Right lobe of liver (tissue), 6 donors: ENCODE measurements at regions not wholly inside any gene's neighbourhood (a gene's known extent, or its start where the extent isn't known, plus 50 kb on each side); places are given as distances from the start of the nearest gene placed in this dataset.

Experiments used
- ATAC-seq, 4 donors: fragments of 200-7000 bp; cut with Tn5 transposase; one replicate each; pipeline ENCODE4 v1.9.1; 2020; ENCODE audit warnings: mild to moderate bottlenecking in 4 of 4, moderate library complexity in 4 of 4
- DNase-seq, 3 donors: peaks; one replicate each; pipeline ENCODE4 v3.0.0-alpha.2; 2020
- H3K27ac ChIP-seq, 3 donors: fragments of 200-600 bp; one replicate each; pipeline ENCODE4 v1.8.0; 2022
- H3K27me3 ChIP-seq, 2 donors: fragments of 200-600 bp; one replicate each; pipeline ENCODE4 v1.8.0; 2022
- H3K36me3 ChIP-seq, 4 donors: fragments of 200-600 bp; sonication (generic) in 1 of 4; one replicate each; pipeline versions ENCODE4 v1.5.1 to v1.8.0; 2017 to 2022; ENCODE audit warnings: control low read depth in 1 of 4
- H3K4me1 ChIP-seq, 4 donors: fragments of 200-600 bp; sonication (generic) in 1 of 4; one replicate each; pipeline versions ENCODE4 v1.5.1 to v1.8.0; 2017 to 2022; ENCODE audit warnings: control low read depth in 1 of 4
- H3K4me3 ChIP-seq, 3 donors: fragments of 200-600 bp; one replicate each; pipeline ENCODE4 v1.8.0; 2022
- H3K9me3 ChIP-seq, 4 donors: fragments of 200-600 bp; sonication (generic) in 1 of 4; one replicate each; pipeline versions ENCODE4 v1.5.1 to v1.8.0; 2017 to 2022; ENCODE audit warnings: control low read depth in 1 of 4
- POLR2A ChIP-seq: fragments of 450-650 bp; IDR thresholded peaks from one replicate; pipeline ENCODE4 v1.6.1; 2017; ENCODE audit warnings: antibody characterized with exemption, mild to moderate bottlenecking
- WGBS: methylation state at CpG from one replicate; pipeline ENCODE4 v1.1.6; 2018; ENCODE audit warnings: low coverage, low lambda C conversion rate; ENCODE audit not compliant: insufficient coverage; ENCODE audit errors: missing lambda C conversion rate; 5-methylcytosine and 5-hydroxymethylcytosine counted together
- intact Hi-C, 2 donors: fragments of 100-400 bp; cut with DNase I; formaldehyde crosslinking; loops; one replicate each; pipeline versions ENCODE4 v1.11.2 to v1.14.1; 2022
- TF ChIP-seq, protein P1 (sequence below), 4 donors: fragments of 200-600 bp in 3 of 4; fragments of 450-650 bp in 1 of 4; IDR thresholded peaks; one replicate each; pipeline versions ENCODE4 v1.5.1 to v1.8.0; 2016 to 2022; ENCODE audit warnings: antibody characterized with exemption in 4 of 4, mild to moderate bottlenecking in 2 of 4
- donor health status: DM: no; HTN: yes; CAD: no.
- donor health status: DM: no; HTN: no; CAD: no.
- donor health status: DM: no; HTN: no; CAD: no.
- donor health status: DM: no; HTN: yes; CAD: no.
- donor health status: DM: no; HTN: yes; CAD: no.

DNA sequence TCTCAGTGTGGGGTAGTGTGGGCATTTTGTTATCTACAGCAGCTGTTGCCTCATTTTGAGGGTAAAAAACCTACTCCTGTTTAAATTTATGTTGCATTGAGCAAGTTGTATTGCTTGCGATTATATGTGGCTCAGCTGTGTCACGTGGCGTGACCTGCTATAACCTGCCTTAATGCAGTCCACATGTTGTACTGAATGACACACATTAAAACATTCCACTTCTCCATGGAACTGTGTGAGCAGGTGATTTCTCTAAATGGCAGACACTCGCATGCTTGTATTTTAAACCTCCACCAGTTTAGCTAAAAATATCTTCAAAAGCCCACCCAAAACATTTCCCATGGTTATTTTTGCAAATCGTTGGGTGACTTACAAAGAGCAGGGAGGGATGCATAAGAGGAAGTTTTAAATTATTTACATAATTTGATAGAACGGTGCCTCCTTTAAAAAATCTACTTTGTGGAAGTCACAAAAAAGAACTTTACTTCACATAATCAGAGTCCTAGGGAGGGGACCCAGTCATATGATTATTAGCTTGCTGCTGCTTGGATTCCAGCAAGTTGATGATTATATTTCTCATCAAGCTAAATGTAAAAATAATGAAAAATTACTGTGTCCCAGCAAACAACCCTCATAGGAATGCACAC is 163.3 kb upstream of the ZEB2 start:
- Histone ChIP-seq H3K27me3 (no peaks in the 10 kb centered on the region), H3K27ac (no peak overlapping the region), H3K9me3 (no peaks in the 10 kb centered on the region), H3K4me1 (no peaks in the 10 kb centered on the region), H3K4me3 (no peak overlapping the region), H3K36me3 (no peaks in the 10 kb centered on the region)
- TF ChIP-seq, protein P1, sequence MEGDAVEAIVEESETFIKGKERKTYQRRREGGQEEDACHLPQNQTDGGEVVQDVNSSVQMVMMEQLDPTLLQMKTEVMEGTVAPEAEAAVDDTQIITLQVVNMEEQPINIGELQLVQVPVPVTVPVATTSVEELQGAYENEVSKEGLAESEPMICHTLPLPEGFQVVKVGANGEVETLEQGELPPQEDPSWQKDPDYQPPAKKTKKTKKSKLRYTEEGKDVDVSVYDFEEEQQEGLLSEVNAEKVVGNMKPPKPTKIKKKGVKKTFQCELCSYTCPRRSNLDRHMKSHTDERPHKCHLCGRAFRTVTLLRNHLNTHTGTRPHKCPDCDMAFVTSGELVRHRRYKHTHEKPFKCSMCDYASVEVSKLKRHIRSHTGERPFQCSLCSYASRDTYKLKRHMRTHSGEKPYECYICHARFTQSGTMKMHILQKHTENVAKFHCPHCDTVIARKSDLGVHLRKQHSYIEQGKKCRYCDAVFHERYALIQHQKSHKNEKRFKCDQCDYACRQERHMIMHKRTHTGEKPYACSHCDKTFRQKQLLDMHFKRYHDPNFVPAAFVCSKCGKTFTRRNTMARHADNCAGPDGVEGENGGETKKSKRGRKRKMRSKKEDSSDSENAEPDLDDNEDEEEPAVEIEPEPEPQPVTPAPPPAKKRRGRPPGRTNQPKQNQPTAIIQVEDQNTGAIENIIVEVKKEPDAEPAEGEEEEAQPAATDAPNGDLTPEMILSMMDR (IDR thresholded peaks at IDR 0.05), result no peak
- TF ChIP-seq POLR2A, result no peak
- DNase-seq (peak in 1 of 3 donors; percentile 26), ATAC-seq (peak in 2 of 4 donors; percentile 21 to 49)
- WGBS, result 43% methylated on average over 5 of the region's 6 CpGs
- intact Hi-C loops, result no loop called here

DNA sequence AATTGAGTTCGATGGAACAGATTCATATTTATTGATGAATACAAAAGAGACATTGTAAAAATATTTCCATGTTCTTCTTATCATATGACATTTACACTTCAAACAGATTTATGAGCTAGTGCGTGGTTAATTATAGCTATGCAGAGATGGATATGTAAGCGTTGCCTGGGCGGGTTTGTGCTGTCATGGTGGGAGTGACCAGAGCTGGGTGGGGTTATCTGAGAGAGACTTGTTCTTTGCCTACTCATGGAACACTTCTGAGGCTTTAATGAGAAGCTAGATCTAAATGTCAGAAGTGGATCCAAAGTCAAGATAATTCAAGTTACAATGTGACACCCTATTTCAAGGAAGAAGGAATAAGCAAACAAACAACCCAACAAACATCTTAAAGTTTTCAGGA is 162.3 kb upstream of the ZEB2 start:
- 45% methylated on average over 4 of the region's 4 CpGs for WGBS
- no peaks in the 10 kb centered on the region for H3K36me3 ChIP-seq
- H3K4me1 ChIP-seq, result no peaks in the 10 kb centered on the region
- DNase-seq (no peak), ATAC-seq (peak in 1 of 4 donors; percentile 25)
- no peaks in the 10 kb centered on the region for H3K9me3 ChIP-seq
- no peak overlapping the region for H3K27ac ChIP-seq
- TF ChIP-seq POLR2A, result no peak
- TF ChIP-seq, protein P1 (IDR thresholded peaks at IDR 0.05), result no peak
- H3K4me3 ChIP-seq, result no peak overlapping the region
- intact Hi-C loops, result no loop called here
- H3K27me3 ChIP-seq, result no peaks in the 10 kb centered on the region

DNA sequence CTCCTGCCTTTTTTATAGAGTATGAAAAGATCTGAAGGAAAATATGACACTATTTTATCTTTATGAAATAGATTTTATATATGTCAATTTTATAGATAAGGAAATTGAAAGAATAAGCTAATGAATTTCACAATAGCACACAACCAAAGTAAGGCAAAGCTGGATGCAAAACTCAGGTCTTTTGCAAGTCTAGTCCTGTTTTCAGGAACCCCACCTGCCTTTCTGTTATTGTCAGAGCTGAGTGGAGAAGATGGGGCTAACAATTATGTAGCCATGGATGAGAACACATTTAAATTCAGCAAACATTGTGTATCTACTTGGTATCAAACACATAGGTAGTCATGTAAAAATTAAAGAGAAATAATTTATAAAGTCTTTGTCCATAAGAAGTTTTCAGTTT is 161.5 kb upstream of the ZEB2 start:
- no peak overlapping the region for H3K27ac ChIP-seq
- ATAC-seq (no peak), DNase-seq (no peak)
- no peaks in the 10 kb centered on the region for H3K27me3 ChIP-seq
- no peaks in the 10 kb centered on the region for H3K9me3 ChIP-seq
- no peak overlapping the region for H3K4me3 ChIP-seq
- no peaks in the 10 kb centered on the region for H3K4me1 ChIP-seq
- no peaks in the 10 kb centered on the region for H3K36me3 ChIP-seq
- intact Hi-C loops, result no loop called here
- TF ChIP-seq POLR2A, result no peak
- TF ChIP-seq, protein P1 (IDR thresholded peaks at IDR 0.05), result no peak

DNA sequence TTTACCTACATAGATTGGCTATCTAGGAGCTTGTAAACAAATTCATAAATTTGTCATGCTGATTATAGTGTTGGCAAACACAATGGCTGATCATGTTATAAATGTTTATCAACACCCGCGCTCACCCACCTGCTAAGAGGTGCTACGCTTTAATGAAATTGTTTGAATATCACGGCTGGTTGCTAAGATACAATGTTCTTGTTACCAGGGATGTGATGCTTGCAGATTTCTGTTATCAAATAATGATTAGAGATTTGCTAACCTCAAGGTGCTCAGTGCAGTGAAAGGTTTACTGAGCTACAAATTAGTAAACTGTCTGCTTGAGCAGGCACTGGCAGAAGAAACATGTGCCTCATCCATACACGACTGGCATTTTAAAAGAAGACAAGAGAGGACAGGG is 160.0 kb upstream of the ZEB2 start:
- H3K9me3 ChIP-seq, result no peaks in the 10 kb centered on the region
- intact Hi-C loops, result no loop called here
- H3K36me3 ChIP-seq, result no peaks in the 10 kb centered on the region
- DNase-seq (no peak), ATAC-seq (no peak)
- no peak overlapping the region for H3K27ac ChIP-seq
- no peaks in the 10 kb centered on the region for H3K27me3 ChIP-seq
- H3K4me3 ChIP-seq, result no peak overlapping the region
- TF ChIP-seq, protein P1 (IDR thresholded peaks at IDR 0.05), result no peak
- no peak for TF ChIP-seq POLR2A
- WGBS, result 41% methylated on average over 5 of the region's 5 CpGs
- no peaks in the 10 kb centered on the region for H3K4me1 ChIP-seq

DNA sequence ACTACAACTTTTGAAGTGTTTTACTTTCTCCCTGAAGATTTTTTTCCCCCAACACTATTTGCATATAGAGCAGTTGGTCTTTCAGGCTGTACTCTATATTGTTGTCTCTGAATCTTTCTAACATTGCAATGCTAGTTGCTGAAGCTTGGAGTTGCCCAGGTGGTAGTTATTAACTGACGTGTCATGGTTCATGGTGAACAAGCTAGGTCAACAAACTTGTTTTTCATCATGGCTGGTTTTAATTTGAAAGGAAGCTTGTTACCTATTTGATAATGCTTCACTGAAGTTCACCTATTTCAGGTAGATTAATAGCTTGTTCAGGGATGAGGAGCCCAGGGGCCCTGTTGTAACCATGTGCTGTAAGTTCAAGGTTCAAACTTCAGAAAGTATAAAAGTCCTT is 158.8 kb upstream of the ZEB2 start:
- 47% methylated on average over 1 of the region's 1 CpG for WGBS
- Histone ChIP-seq H3K4me3 (no peak overlapping the region), H3K27me3 (no peaks in the 10 kb centered on the region), H3K27ac (no peak overlapping the region), H3K9me3 (no peaks in the 10 kb centered on the region), H3K4me1 (no peaks in the 10 kb centered on the region), H3K36me3 (no peaks in the 10 kb centered on the region)
- DNase-seq, result no peak
- no peak for TF ChIP-seq POLR2A
- TF ChIP-seq, protein P1 (IDR thresholded peaks at IDR 0.05), result no peak
- ATAC-seq, result no peak
- intact Hi-C loops, result no loop called here
